IPS-11a (cell line): ENCODE measurements at regions not wholly inside any gene's neighbourhood (a gene's known extent, or its start where the extent isn't known, plus 50 kb on each side); places are given as distances from the start of the nearest gene placed in this dataset.

Experiments used
- H3K4me3 ChIP-seq: one replicate; pipeline ENCODE4 v1.5.1; 2013; ENCODE audit warnings: low read depth, low read length, control low read depth

DNA sequence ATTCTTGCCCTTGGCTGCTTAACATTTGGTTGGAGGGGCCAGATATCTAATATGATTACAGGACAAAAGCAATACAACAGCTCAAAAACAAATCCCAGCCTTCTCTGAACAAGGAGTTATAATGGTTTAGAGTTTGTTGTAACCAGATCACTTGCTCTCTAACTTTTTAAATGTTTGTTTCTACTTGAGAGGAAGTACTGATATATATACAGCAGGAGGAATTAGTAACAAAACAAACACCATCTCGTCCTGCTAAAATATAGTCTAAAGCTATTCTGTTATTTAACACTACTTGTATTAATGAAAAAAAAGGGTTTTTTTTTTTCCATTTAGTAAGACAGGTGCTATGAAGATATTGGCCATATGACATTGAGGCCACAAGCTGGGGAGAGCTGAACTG lies 60.9 kb upstream of the TMEM17 start:
- no peak overlapping the region for H3K4me3 ChIP-seq

GRCh38 chr2:62565309-62565908 lies 59.4 kb upstream of the TMEM17 start:
- H3K4me3 ChIP-seq, result no peak overlapping the region

DNA sequence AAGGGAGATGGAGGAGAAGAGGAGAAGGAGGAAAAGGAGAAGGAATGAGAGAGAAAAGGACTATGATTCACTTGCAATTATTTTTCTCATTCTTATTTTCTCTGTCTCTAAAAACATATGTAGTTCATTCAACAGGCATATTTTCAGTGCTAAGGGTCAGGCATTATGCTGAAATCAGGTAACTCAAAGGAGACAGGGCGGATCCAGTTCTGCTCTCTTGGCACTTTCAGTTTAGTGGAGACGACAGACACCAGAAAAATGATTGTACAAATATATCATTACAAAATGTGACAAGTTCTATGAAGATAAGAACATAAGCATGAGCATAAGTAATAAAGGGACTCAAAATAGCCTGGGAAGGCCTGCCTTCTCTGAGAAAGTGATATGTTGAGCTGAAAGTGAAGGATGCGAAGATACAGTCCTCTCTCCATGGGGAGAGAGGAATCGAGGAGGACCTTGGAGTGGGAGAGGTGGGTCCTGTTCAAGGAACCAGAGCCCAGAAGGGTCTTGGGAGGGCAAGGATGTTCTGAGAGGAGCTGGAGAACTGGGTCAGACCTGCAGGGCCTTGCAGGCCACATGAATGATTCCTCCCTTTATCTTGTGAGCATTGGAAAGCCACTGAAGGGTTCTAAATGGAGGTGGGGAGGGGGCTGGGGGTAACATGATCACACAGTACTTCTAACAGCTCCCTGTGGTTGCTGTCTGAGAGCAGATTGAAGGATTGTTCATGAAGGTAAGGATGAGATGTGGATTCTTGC lies 58.6 kb upstream of the TMEM17 start:
- no peak overlapping the region for H3K4me3 ChIP-seq

DNA sequence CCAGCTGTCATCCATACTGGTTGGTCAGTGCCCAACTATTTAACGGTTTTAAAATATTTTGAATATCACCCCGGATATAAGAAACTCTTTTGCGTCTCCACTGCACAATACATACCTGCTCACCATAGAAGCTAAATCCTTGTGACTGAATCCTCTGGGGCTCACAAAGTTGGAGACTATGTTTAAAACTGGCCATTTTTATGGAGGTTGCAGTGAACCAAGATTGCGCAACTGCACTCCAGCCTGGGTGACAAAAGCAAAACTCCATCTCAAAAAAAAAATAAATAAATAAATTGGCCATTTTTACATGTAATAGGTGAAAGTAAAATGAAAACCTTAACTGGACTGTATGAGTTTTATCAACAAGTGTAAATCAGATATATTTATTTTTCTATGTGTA lies 55.6 kb upstream of the TMEM17 start:
- H3K4me3 ChIP-seq, result no peak overlapping the region

GRCh38 chr2:62559582-62559981 lies 53.6 kb upstream of the TMEM17 start:
- no peak overlapping the region for H3K4me3 ChIP-seq

- no peak overlapping the region for H3K4me3 ChIP-seq
These were observed 52.7 kb upstream of the TMEM17 start for GRCh38 chr2:62558743-62559142.

- no peak overlapping the region for H3K4me3 ChIP-seq
These were observed 50.1 kb upstream of the TMEM17 start for GRCh38 chr2:62556086-62556485.
